ENCODE measurements at regions not wholly inside any gene's neighbourhood (a gene's known extent, or its start where the extent isn't known, plus 50 kb on each side); places are given as distances from the start of the nearest gene placed in this dataset.

DNA sequence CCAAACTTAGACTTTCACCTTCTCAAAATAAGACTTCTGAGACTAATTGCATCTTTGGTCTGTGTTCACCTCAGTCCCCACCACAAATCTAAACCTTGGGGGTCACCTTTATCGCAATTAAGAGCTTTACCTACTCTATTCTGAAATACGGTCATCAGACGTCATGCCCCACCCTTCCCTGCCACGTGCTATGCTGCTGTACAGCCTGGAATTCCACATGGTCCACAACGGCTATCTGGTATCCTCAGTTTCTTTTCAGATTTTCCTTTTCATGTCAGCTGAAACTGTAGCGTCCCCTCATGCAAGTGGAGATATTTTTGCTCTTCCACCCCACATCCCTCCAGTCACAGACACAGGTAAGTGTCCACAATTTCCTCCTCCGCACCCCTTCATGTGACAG lies 511.1 kb downstream of the DIRAS2 start:
- no peak for TF ChIP-seq POLR2A (IDR thresholded peaks at IDR 0.05; ENCODE audit: low read length)
- no peak for TF ChIP-seq GATA1 (IDR thresholded peaks at IDR 0.05; ENCODE audit: low read depth, low read length)
